HCT116 (cell line): ENCODE measurements at regions not wholly inside any gene's neighbourhood (a gene's known extent, or its start where the extent isn't known, plus 50 kb on each side); places are given as distances from the start of the nearest gene placed in this dataset.

Experiments
- ATAC-seq: fragments of 200-7000 bp; cut with Tn5 transposase; 2 replicates; pipeline ENCODE4 v1.9.1; 2020; ENCODE audit warnings: mild to moderate bottlenecking, moderate library complexity
- BruUV-seq: library from RNA; stranded (reverse); fragments of 400-500 nt; replicated peaks from 2 replicates; lab custom pipeline; 2021; lab: Mats Ljungman, UMichigan
- CTCF ChIA-PET: fragments of 300-600 bp; sonication (Branson Sonifier 250); formaldehyde crosslinking; loops from one replicate; lab custom pipeline; 2021; ENCODE audit warnings: antibody characterized with exemption; lab: Charles Lee
- POLR2A ChIA-PET: fragments of 300-600, 350-600 bp; sonication (Branson Sonifier 250); formaldehyde crosslinking; loops from one replicate; lab custom pipeline; 2021; ENCODE audit warnings: antibody characterized with exemption; lab: Charles Lee
- RAD21 ChIA-PET, 2 experiments: fragments of 300-600 bp; sonication (Branson Sonifier 250); formaldehyde crosslinking; loops; one replicate each; lab custom pipeline; 2023; ENCODE audit warnings: low total read pairs in 2 of 2; ENCODE audit not compliant: uncharacterized antibody in 2 of 2, unreplicated experiment in 2 of 2, low non-redundant PET in 1 of 2; lab: Charles Lee
- DNase-seq: peaks from one replicate; pipeline ENCODE4 v3.0.0-alpha.2; 2010; ENCODE audit warnings: low read depth, low spot score
- H2AFZ ChIP-seq: fragments of 200-600 bp; shearing (Covaris generic), sonication (generic); 2 replicates; pipeline ENCODE4 v1.6.1; 2017; ENCODE audit warnings: low read depth, mixed run types, mixed read lengths, antibody characterized with exemption, low read length; ENCODE audit not compliant: poor library complexity, severe bottlenecking
- H3K27ac ChIP-seq: 2 replicates; pipeline ENCODE4 v1.5.1; 2012; ENCODE audit warnings: low read depth, low read length
- H3K27me3 ChIP-seq: fragments of 200-600 bp; sonication (generic); 2 replicates; pipeline ENCODE4 v1.6.1; 2016; ENCODE audit warnings: mixed run types, low read length, mixed read lengths; ENCODE audit not compliant: insufficient read depth
- H3K36me3 ChIP-seq, 2 experiments: fragments of 200-500 bp in 1 of 2; fragments of 200-600 bp in 1 of 2; sonication (Bioruptor generic) in 1 of 2; sonication (generic) in 1 of 2; 2 replicates each; pipeline versions ENCODE4 v1.5.1 to v1.6.1; 2014 to 2016; ENCODE audit warnings: low read length in 2 of 2, inconsistent platforms in 1 of 2, mixed read lengths in 1 of 2, mixed run types in 1 of 2; ENCODE audit not compliant: insufficient read depth in 2 of 2, control insufficient read depth in 1 of 2
- H3K4me1 ChIP-seq, 2 experiments: fragments of 200-600 bp in 1 of 2; sonication (generic) in 1 of 2; 2 replicates each; pipeline versions ENCODE4 v1.5.1 to v1.6.1; 2012 to 2017; ENCODE audit warnings: low read length in 2 of 2, inconsistent platforms in 1 of 2, mild to moderate bottlenecking in 1 of 2, mixed read lengths in 1 of 2, mixed run types in 1 of 2, moderate library complexity in 1 of 2; ENCODE audit not compliant: insufficient read depth in 2 of 2, control insufficient read depth in 1 of 2
- H3K4me2 ChIP-seq: fragments of 200-600 bp; sonication (generic); 2 replicates; pipeline ENCODE4 v1.6.1; 2017; ENCODE audit warnings: mixed run types, low read length, mixed read lengths
- H3K4me3 ChIP-seq, 2 experiments: fragments of 200-600 bp in 1 of 2; sonication (generic) in 1 of 2; replicated peaks in 1 of 2; 2 replicates each; pipeline ENCODE4 v1.5.1; 2011 to 2016; ENCODE audit warnings: low read length in 2 of 2, control low read depth in 1 of 2, low read depth in 1 of 2, mild to moderate bottlenecking in 1 of 2, mixed read lengths in 1 of 2, mixed run types in 1 of 2
- H3K79me2 ChIP-seq: fragments of 200-600 bp; sonication (generic); 2 replicates; pipeline ENCODE4 v1.6.1; 2017; ENCODE audit warnings: mild to moderate bottlenecking, mixed run types, low read length, moderate library complexity, mixed read lengths; ENCODE audit not compliant: insufficient read depth
- H3K9ac ChIP-seq: fragments of 200-600 bp; sonication (generic); 2 replicates; pipeline ENCODE4 v1.6.1; 2016; ENCODE audit warnings: low read length, mixed read lengths
- H3K9me2 ChIP-seq: fragments of 200-600 bp; sonication (generic), shearing (Covaris generic); 2 replicates; pipeline ENCODE4 v1.6.1; 2017; ENCODE audit warnings: mixed run types, mild to moderate bottlenecking, moderate library complexity; ENCODE audit not compliant: insufficient read depth
- H3K9me3 ChIP-seq, 2 experiments: fragments of 200-500 bp in 1 of 2; fragments of 200-600 bp in 1 of 2; sonication (Bioruptor generic) in 1 of 2; sonication (generic) in 1 of 2; 2 replicates each; pipeline ENCODE4 v1.6.1; 2014 to 2017; ENCODE audit warnings: low read length in 2 of 2, mixed read lengths in 2 of 2, inconsistent platforms in 1 of 2, low read depth in 1 of 2, mild to moderate bottlenecking in 1 of 2, mixed run types in 1 of 2, moderate library complexity in 1 of 2; ENCODE audit not compliant: control insufficient read depth in 1 of 2, insufficient read depth in 1 of 2
- H4K20me1 ChIP-seq: fragments of 200-600 bp; sonication (generic), shearing (Covaris generic); 2 replicates; pipeline ENCODE4 v1.6.1; 2017; ENCODE audit warnings: mixed run types, mild to moderate bottlenecking, moderate library complexity; ENCODE audit not compliant: insufficient read depth
- CBX3 ChIP-seq: IDR thresholded peaks from 2 replicates; pipeline ENCODE4 v1.6.1; 2012; ENCODE audit warnings: low read depth
- CEBPB ChIP-seq: IDR thresholded peaks from 2 replicates; pipeline ENCODE4 v1.6.1; 2012; ENCODE audit warnings: low read depth
- EGR1 ChIP-seq: IDR thresholded peaks from 2 replicates; pipeline ENCODE4 v1.6.1; 2012; ENCODE audit warnings: low read depth
- EZH2 ChIP-seq: fragments of 200-600 bp; sonication (generic); IDR thresholded peaks from 2 replicates; pipeline ENCODE4 v1.6.1; 2017; ENCODE audit warnings: antibody characterized with exemption, mixed run types
- POLR2A ChIP-seq: IDR thresholded peaks from 2 replicates; pipeline ENCODE4 v1.7.0; 2011; ENCODE audit warnings: borderline replicate concordance; ENCODE audit not compliant: insufficient read depth, insufficient read length; ENCODE audit errors: extremely low read depth
- POLR2AphosphoS5 ChIP-seq: IDR thresholded peaks from 2 replicates; pipeline ENCODE4 v1.6.1; 2011; ENCODE audit warnings: mild to moderate bottlenecking, low read depth, low read length, moderate library complexity
- RAD21 ChIP-seq: IDR thresholded peaks from 2 replicates; pipeline ENCODE4 v1.6.1; 2012; ENCODE audit warnings: low read depth, mild to moderate bottlenecking
- SP1 ChIP-seq: IDR thresholded peaks from 2 replicates; pipeline ENCODE4 v1.6.1; 2012; ENCODE audit warnings: low read depth
- TCF7L2 ChIP-seq: IDR thresholded peaks from 2 replicates; pipeline ENCODE4 v1.7.0; 2011; ENCODE audit warnings: borderline replicate concordance, inconsistent platforms; ENCODE audit not compliant: insufficient read depth, insufficient read length; ENCODE audit errors: extremely low read depth
- ZBTB33 ChIP-seq: IDR thresholded peaks from 2 replicates; pipeline ENCODE4 v1.6.1; 2011; ENCODE audit warnings: mild to moderate bottlenecking, low read length, moderate library complexity; ENCODE audit not compliant: insufficient replicate concordance; ENCODE audit errors: extremely low read depth
- ZFX ChIP-seq: fragments of 450-650 bp; IDR thresholded peaks from 2 replicates; pipeline ENCODE4 v1.6.1; 2017
- intact Hi-C: fragments of 100-400 bp; cut with micrococcal nuclease; formaldehyde crosslinking; loops from 2 replicates; pipeline ENCODE4 v1.10.0; 2022
- TF ChIP-seq, protein P1 (sequence below): IDR thresholded peaks from 2 replicates; pipeline ENCODE4 v1.6.1; 2012; ENCODE audit warnings: low read depth

- TF ChIP-seq, protein P1, sequence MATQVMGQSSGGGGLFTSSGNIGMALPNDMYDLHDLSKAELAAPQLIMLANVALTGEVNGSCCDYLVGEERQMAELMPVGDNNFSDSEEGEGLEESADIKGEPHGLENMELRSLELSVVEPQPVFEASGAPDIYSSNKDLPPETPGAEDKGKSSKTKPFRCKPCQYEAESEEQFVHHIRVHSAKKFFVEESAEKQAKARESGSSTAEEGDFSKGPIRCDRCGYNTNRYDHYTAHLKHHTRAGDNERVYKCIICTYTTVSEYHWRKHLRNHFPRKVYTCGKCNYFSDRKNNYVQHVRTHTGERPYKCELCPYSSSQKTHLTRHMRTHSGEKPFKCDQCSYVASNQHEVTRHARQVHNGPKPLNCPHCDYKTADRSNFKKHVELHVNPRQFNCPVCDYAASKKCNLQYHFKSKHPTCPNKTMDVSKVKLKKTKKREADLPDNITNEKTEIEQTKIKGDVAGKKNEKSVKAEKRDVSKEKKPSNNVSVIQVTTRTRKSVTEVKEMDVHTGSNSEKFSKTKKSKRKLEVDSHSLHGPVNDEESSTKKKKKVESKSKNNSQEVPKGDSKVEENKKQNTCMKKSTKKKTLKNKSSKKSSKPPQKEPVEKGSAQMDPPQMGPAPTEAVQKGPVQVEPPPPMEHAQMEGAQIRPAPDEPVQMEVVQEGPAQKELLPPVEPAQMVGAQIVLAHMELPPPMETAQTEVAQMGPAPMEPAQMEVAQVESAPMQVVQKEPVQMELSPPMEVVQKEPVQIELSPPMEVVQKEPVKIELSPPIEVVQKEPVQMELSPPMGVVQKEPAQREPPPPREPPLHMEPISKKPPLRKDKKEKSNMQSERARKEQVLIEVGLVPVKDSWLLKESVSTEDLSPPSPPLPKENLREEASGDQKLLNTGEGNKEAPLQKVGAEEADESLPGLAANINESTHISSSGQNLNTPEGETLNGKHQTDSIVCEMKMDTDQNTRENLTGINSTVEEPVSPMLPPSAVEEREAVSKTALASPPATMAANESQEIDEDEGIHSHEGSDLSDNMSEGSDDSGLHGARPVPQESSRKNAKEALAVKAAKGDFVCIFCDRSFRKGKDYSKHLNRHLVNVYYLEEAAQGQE: no peak
- TF ChIP-seq POLR2A: no peak
- no peak for TF ChIP-seq TCF7L2
- TF ChIP-seq CEBPB: no peak
- no peak for TF ChIP-seq CBX3
- TF ChIP-seq ZBTB33: no peak
- no peak for TF ChIP-seq POLR2AphosphoS5
- no peak for TF ChIP-seq RAD21
- TF ChIP-seq, all 23 proteins: peak for 0
Observed at GRCh38 chr21:28743723-28744122, 249.0 kb downstream of the LTN1 start (continued).

DNA sequence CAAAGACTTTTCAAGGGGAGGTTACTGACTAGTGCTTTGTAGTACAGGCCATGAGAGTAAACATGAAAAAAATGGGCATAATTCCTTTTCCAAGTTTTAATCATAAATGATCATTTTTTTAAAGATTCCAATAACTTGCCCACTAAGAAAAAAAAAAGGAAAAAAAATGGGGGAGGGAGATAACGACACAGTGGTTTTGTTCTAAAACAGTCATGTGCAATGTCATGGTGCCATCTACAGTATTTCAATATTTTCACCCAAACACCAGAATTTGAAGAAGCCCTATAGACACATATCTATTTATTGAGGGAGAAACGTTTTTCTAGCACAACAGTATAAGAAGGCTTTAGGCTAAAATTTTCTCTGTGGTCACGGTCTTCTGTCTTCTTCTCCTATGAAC is 250.2 kb downstream of the LTN1 start:
- Histone ChIP-seq H2AFZ (no peak overlapping the region), H3K4me3 (no peak overlapping the region), H3K27ac (no peak overlapping the region), H3K9ac (no peak overlapping the region), H3K4me1 (peaks cover 0 to 5% of the 10 kb centered on the region in 2 experiments; a peak in 1 of 4 replicates), H3K9me2 (no peaks in the 10 kb centered on the region), H4K20me1 (no peaks in the 10 kb centered on the region), H3K27me3 (no peaks in the 10 kb centered on the region), H3K79me2 (no peaks in the 10 kb centered on the region), H3K36me3 (no peaks in the 10 kb centered on the region), H3K9me3 (no peaks in the 10 kb centered on the region), H3K4me2 (no peak overlapping the region)
- no TSS peak for BruUV-seq
- no peak for TF ChIP-seq TCF7L2
- no peak for TF ChIP-seq CBX3
- TF ChIP-seq EGR1: no peak
- TF ChIP-seq EZH2: no peak
- no peak for TF ChIP-seq SP1
- no peak for TF ChIP-seq ZFX
- ChIA-PET CTCF (no interaction called here), POLR2A (no interaction called here), RAD21 (no interaction called here)
- intact Hi-C loops: loop anchor here (10.0 kb wide), 1 partner anchor 678 kb away; no protein-coding TSS in a partner anchor
- DNase-seq (no peak), ATAC-seq (no peak)
